Astrocyte (in vitro differentiated cells and primary cell): ENCODE measurements at regions not wholly inside any gene's neighbourhood (a gene's known extent, or its start where the extent isn't known, plus 50 kb on each side); places are given as distances from the start of the nearest gene placed in this dataset.

Experiments
- CTCF ChIP-seq: IDR thresholded peaks from 2 replicates; pipeline ENCODE4 v1.5.1; 2011; ENCODE audit warnings: low read depth, mild to moderate bottlenecking, inconsistent platforms, low read length, moderate library complexity; ENCODE audit not compliant: insufficient read depth
- EZH2 ChIP-seq: IDR thresholded peaks from 2 replicates; pipeline ENCODE4 v1.6.1; 2012; ENCODE audit warnings: mild to moderate bottlenecking, low read length, inconsistent platforms; ENCODE audit not compliant: insufficient read depth

- no peak for TF ChIP-seq CTCF
- no peak for TF ChIP-seq EZH2
Measured at GRCh38 chr16:82340531-82340930, 170.5 kb upstream of the MPHOSPH6 start.
